Neural cell (in vitro differentiated cells): ENCODE measurements at regions not wholly inside any gene's neighbourhood (a gene's known extent, or its start where the extent isn't known, plus 50 kb on each side); places are given as distances from the start of the nearest gene placed in this dataset.

Source experiments
- H2AFZ ChIP-seq: fragments of 200-600, 300-800 bp; sonication (generic), shearing (Covaris generic); 2 replicates; pipeline ENCODE4 v1.6.0; 2014; ENCODE audit warnings: low read depth, mild to moderate bottlenecking, antibody characterized with exemption, low read length, moderate library complexity
- H3F3A ChIP-seq: fragments of 200-600 bp; shearing (Covaris generic); 2 replicates; pipeline ENCODE4 v1.6.1; 2016; ENCODE audit warnings: mild to moderate bottlenecking, moderate library complexity, mixed read lengths, antibody characterized with exemption, low read length; ENCODE audit not compliant: insufficient read depth, poor library complexity, severe bottlenecking
- H3K27ac ChIP-seq: fragments of 200-600, 300-800 bp; sonication (generic), shearing (Covaris generic); 2 replicates; pipeline ENCODE4 v1.5.1; 2014; ENCODE audit warnings: mild to moderate bottlenecking, low read length, moderate library complexity
- H3K27me3 ChIP-seq: fragments of 300-800, 200-600 bp; sonication (generic), shearing (Covaris generic); 2 replicates; pipeline ENCODE4 v1.6.0; 2014; ENCODE audit warnings: mild to moderate bottlenecking, low read depth, low read length, moderate library complexity; ENCODE audit not compliant: insufficient read depth
- H3K36me3 ChIP-seq: fragments of 300-800, 200-600 bp; sonication (generic), shearing (Covaris generic); 2 replicates; pipeline ENCODE4 v1.5.1; 2014; ENCODE audit warnings: mild to moderate bottlenecking, antibody characterized with exemption, low read length, moderate library complexity; ENCODE audit not compliant: insufficient read depth
- H3K4me2 ChIP-seq: fragments of 300-800, 200-600 bp; sonication (generic), shearing (Covaris generic); 2 replicates; pipeline ENCODE4 v1.6.0; 2014; ENCODE audit warnings: mild to moderate bottlenecking, low read length
- H3K4me3 ChIP-seq: fragments of 300-800, 200-600 bp; sonication (generic), shearing (Covaris generic); 2 replicates; pipeline ENCODE4 v1.5.1; 2014; ENCODE audit warnings: mild to moderate bottlenecking, low read length, moderate library complexity
- H3K79me2 ChIP-seq: fragments of 200-600 bp; shearing (Covaris generic); replicated peaks from 2 replicates; pipeline ENCODE4 v1.6.0; 2014; ENCODE audit warnings: mild to moderate bottlenecking, low read length, moderate library complexity; ENCODE audit not compliant: insufficient read depth
- H3K9ac ChIP-seq: fragments of 300-800, 200-600 bp; sonication (generic), shearing (Covaris generic); 2 replicates; pipeline ENCODE4 v1.6.1; 2016; ENCODE audit warnings: mild to moderate bottlenecking, low read length, mixed read lengths
- H3K9me2 ChIP-seq: fragments of 200-600 bp; shearing (Covaris generic); 2 replicates; pipeline ENCODE4 v1.6.1; 2016; ENCODE audit warnings: mild to moderate bottlenecking, low read length, mixed read lengths; ENCODE audit not compliant: insufficient read depth
- H3K9me3 ChIP-seq: fragments of 200-600, 300-800 bp; sonication (generic), shearing (Covaris generic); 2 replicates; pipeline ENCODE4 v1.6.1; 2016; ENCODE audit warnings: mild to moderate bottlenecking, mixed run types, low read length, moderate library complexity, mixed read lengths
- H4K20me1 ChIP-seq: fragments of 200-600 bp; shearing (Covaris generic); 2 replicates; pipeline ENCODE4 v1.6.1; 2016; ENCODE audit warnings: mild to moderate bottlenecking, mixed run types; ENCODE audit not compliant: insufficient read depth
- CTCF ChIP-seq: fragments of 450-650 bp; IDR thresholded peaks from 2 replicates; pipeline ENCODE4 v1.5.1; 2014; ENCODE audit warnings: antibody characterized with exemption, mild to moderate bottlenecking, moderate library complexity; ENCODE audit not compliant: poor library complexity, severe bottlenecking
- EP300 ChIP-seq: fragments of 450-650 bp; conservative IDR thresholded peaks from 2 replicates; pipeline ENCODE4 v1.6.1; 2014; ENCODE audit warnings: antibody characterized with exemption, mild to moderate bottlenecking, moderate library complexity; ENCODE audit not compliant: poor library complexity, severe bottlenecking
- EZH2 ChIP-seq: fragments of 200-600, 300-800 bp; shearing (Covaris generic), sonication (generic); IDR thresholded peaks from 2 replicates; pipeline ENCODE4 v1.6.1; 2014; ENCODE audit warnings: antibody characterized with exemption, low read length, borderline replicate concordance, mild to moderate bottlenecking; ENCODE audit not compliant: insufficient read depth, poor library complexity, severe bottlenecking
- MXI1 ChIP-seq: fragments of 450-650 bp; conservative IDR thresholded peaks from 2 replicates; pipeline ENCODE4 v1.6.1; 2014; ENCODE audit warnings: antibody characterized with exemption, mild to moderate bottlenecking; ENCODE audit not compliant: poor library complexity, severe bottlenecking
- POLR2AphosphoS5 ChIP-seq: IDR thresholded peaks from 2 replicates; pipeline ENCODE4 v1.6.1; 2012
- RAD21 ChIP-seq: fragments of 450-650 bp; conservative IDR thresholded peaks from 2 replicates; pipeline ENCODE4 v1.6.1; 2014; ENCODE audit warnings: antibody characterized with exemption, mild to moderate bottlenecking, moderate library complexity
- REST ChIP-seq: IDR thresholded peaks from 2 replicates; pipeline ENCODE4 v1.6.1; 2012; ENCODE audit warnings: borderline replicate concordance
- SMC3 ChIP-seq: fragments of 450-650 bp; conservative IDR thresholded peaks from 2 replicates; pipeline ENCODE4 v1.6.1; 2014; ENCODE audit warnings: antibody characterized with exemption, mild to moderate bottlenecking, moderate library complexity; ENCODE audit not compliant: poor library complexity
- TAF1 ChIP-seq: IDR thresholded peaks from 2 replicates; pipeline ENCODE4 v1.6.1; 2012; ENCODE audit warnings: low read depth

GRCh38 chr4:174037049-174037448, 246.4 kb downstream of the FBXO8 start:
- Histone ChIP-seq H3K27me3 (no peaks in the 10 kb centered on the region), H3F3A (no peaks in the 10 kb centered on the region), H3K27ac (no peak overlapping the region), H3K9me3 (no peaks in the 10 kb centered on the region), H3K9ac (no peak overlapping the region), H3K4me2 (no peak overlapping the region), H3K79me2 (no peaks in the 10 kb centered on the region), H2AFZ (no peak overlapping the region), H3K36me3 (no peaks in the 10 kb centered on the region), H3K9me2 (no peaks in the 10 kb centered on the region), H4K20me1 (no peaks in the 10 kb centered on the region), H3K4me3 (no peak overlapping the region)
- TF ChIP-seq EZH2 (no peak), EP300 (no peak), TAF1 (no peak), SMC3 (no peak), REST (no peak), MXI1 (no peak), CTCF (no peak), POLR2AphosphoS5 (no peak), RAD21 (no peak)

GRCh38 chr4:174036576-174036975, 246.9 kb downstream of the FBXO8 start:
- H3K27ac ChIP-seq: no peak overlapping the region
- no peak overlapping the region for H3K4me2 ChIP-seq
- no peaks in the 10 kb centered on the region for H3K9me2 ChIP-seq
- no peaks in the 10 kb centered on the region for H3K9me3 ChIP-seq
- H2AFZ ChIP-seq: no peak overlapping the region
- H3K4me3 ChIP-seq: no peak overlapping the region
- no peaks in the 10 kb centered on the region for H3K79me2 ChIP-seq
- no peaks in the 10 kb centered on the region for H3F3A ChIP-seq
- H4K20me1 ChIP-seq: no peaks in the 10 kb centered on the region
- no peaks in the 10 kb centered on the region for H3K36me3 ChIP-seq
- no peak overlapping the region for H3K9ac ChIP-seq
- H3K27me3 ChIP-seq: no peaks in the 10 kb centered on the region
- TF ChIP-seq SMC3: no peak
- TF ChIP-seq CTCF: no peak
- TF ChIP-seq POLR2AphosphoS5: no peak
- no peak for TF ChIP-seq TAF1
- no peak for TF ChIP-seq MXI1
- no peak for TF ChIP-seq REST
- TF ChIP-seq EZH2: no peak
- no peak for TF ChIP-seq EP300
- TF ChIP-seq RAD21: no peak
